Endothelial cell of umbilical vein (primary cell): ENCODE measurements at regions not wholly inside any gene's neighbourhood (a gene's known extent, or its start where the extent isn't known, plus 50 kb on each side); places are given as distances from the start of the nearest gene placed in this dataset.

Source experiments
- BruUV-seq: library from RNA; stranded (reverse); fragments of 400-500 nt; replicated peaks from 2 replicates; lab custom pipeline; 2021; lab: Mats Ljungman, UMichigan
- CTCF ChIA-PET: fragments of 300-600, 350-600 bp; sonication (Branson Sonifier 250); formaldehyde crosslinking; loops from one replicate; lab custom pipeline; 2021; ENCODE audit warnings: antibody characterized with exemption, inconsistent platforms; lab: Charles Lee
- POLR2A ChIA-PET: fragments of 300-600, 350-600 bp; sonication (Branson Sonifier 250); formaldehyde crosslinking; loops from one replicate; lab custom pipeline; 2021; ENCODE audit warnings: antibody characterized with exemption, inconsistent platforms; lab: Charles Lee
- DNase-seq: peaks from one replicate; pipeline ENCODE4 v3.0.0-alpha.2; 2011; ENCODE audit warnings: low read depth, low spot score
- FAIRE-seq: peaks from 2 replicates; lab custom pipeline; 2011; peaks lifted over from hg19 to GRCh38; lab: Jason Lieb, UNC
- H2AFZ ChIP-seq: 2 replicates; pipeline ENCODE4 v1.6.0; 2012; ENCODE audit warnings: low read depth, low read length, control low read depth, inconsistent platforms
- H3K27ac ChIP-seq: 2 replicates; pipeline ENCODE4 v1.5.1; 2011; ENCODE audit warnings: low read depth, mild to moderate bottlenecking, control low read depth, low read length, moderate library complexity; ENCODE audit not compliant: insufficient read depth
- H3K27me3 ChIP-seq, 2 experiments: 2 replicates each; pipeline versions ENCODE4 v1.6.0 to v1.6.1; 2011; ENCODE audit warnings: low read length in 2 of 2, mixed read lengths in 1 of 2; ENCODE audit not compliant: control insufficient read depth in 2 of 2, insufficient read depth in 2 of 2
- H3K36me3 ChIP-seq, 2 experiments: 2 replicates in 1 of 2; 3 replicates in 1 of 2; pipeline ENCODE4 v1.5.1; 2011; ENCODE audit warnings: low read length in 2 of 2, mild to moderate bottlenecking in 1 of 2, moderate library complexity in 1 of 2; ENCODE audit not compliant: control insufficient read depth in 2 of 2, insufficient read depth in 2 of 2; ENCODE audit errors: extremely low read depth in 1 of 2
- H3K4me1 ChIP-seq: 3 replicates; pipeline ENCODE4 v1.5.1; 2011; ENCODE audit warnings: mild to moderate bottlenecking, low read length; ENCODE audit not compliant: control insufficient read depth, insufficient read depth; ENCODE audit errors: extremely low read depth
- H3K4me2 ChIP-seq: 2 replicates; pipeline ENCODE4 v1.6.1; 2011; ENCODE audit warnings: low read length, control low read depth, mixed read lengths; ENCODE audit not compliant: insufficient read depth
- H3K4me3 ChIP-seq, 3 experiments: fragments of 200-600 bp in 1 of 3; sonication (generic), shearing (Covaris generic) in 1 of 3; replicated peaks in 1 of 3; 2 replicates each; pipeline ENCODE4 v1.5.1; 2011 to 2016; ENCODE audit warnings: control low read depth in 3 of 3, low read length in 3 of 3, mild to moderate bottlenecking in 2 of 3, inconsistent platforms in 1 of 3, low read depth in 1 of 3, moderate library complexity in 1 of 3; ENCODE audit not compliant: insufficient read depth in 1 of 3
- H3K79me2 ChIP-seq: 2 replicates; pipeline ENCODE4 v1.6.0; 2012; ENCODE audit warnings: low read length, inconsistent platforms; ENCODE audit not compliant: control insufficient read depth, insufficient read depth
- H3K9ac ChIP-seq: replicated peaks from 2 replicates; pipeline ENCODE3; 2011; ENCODE audit warnings: low read length, control low read depth; ENCODE audit not compliant: insufficient read depth; ENCODE audit errors: extremely low read depth
- H3K9me1 ChIP-seq: replicated peaks from 3 replicates; pipeline ENCODE4 v1.6.0; 2011; ENCODE audit warnings: mild to moderate bottlenecking, low read length; ENCODE audit not compliant: control insufficient read depth, insufficient read depth; ENCODE audit errors: extremely low read depth
- H3K9me3 ChIP-seq: replicated peaks from 2 replicates; pipeline ENCODE4 v1.5.1; 2012; ENCODE audit warnings: low read length, inconsistent platforms; ENCODE audit not compliant: control insufficient read depth, insufficient read depth
- H4K20me1 ChIP-seq: replicated peaks from 2 replicates; pipeline ENCODE3; 2011; ENCODE audit warnings: mild to moderate bottlenecking, low read length; ENCODE audit not compliant: control insufficient read depth, insufficient read depth; ENCODE audit errors: extremely low read depth
- EZH2 ChIP-seq: IDR thresholded peaks from 2 replicates; pipeline ENCODE4 v1.6.1; 2012; ENCODE audit warnings: borderline replicate concordance, low read depth, mild to moderate bottlenecking, moderate library complexity, low read length, inconsistent platforms; ENCODE audit not compliant: severe bottlenecking
- FOS ChIP-seq: IDR thresholded peaks from 2 replicates; pipeline ENCODE4 v1.6.1; 2011; ENCODE audit warnings: mild to moderate bottlenecking, low read length, moderate library complexity, borderline replicate concordance; ENCODE audit not compliant: insufficient read depth
- GATA2 ChIP-seq: IDR thresholded peaks from 2 replicates; pipeline ENCODE4 v1.7.0; 2011; ENCODE audit warnings: low read depth, mild to moderate bottlenecking, moderate library complexity, mixed read lengths, low read length; ENCODE audit not compliant: insufficient read length, insufficient read depth
- JUN ChIP-seq: IDR thresholded peaks from 2 replicates; pipeline ENCODE4 v1.6.1; 2011; ENCODE audit warnings: borderline replicate concordance, low read depth; ENCODE audit not compliant: insufficient read length, insufficient read depth
- MYC ChIP-seq: IDR thresholded peaks from one replicate; pipeline ENCODE4 v1.6.1; 2011; ENCODE audit warnings: mild to moderate bottlenecking, low read depth, low read length
- POLR2A ChIP-seq: IDR thresholded peaks from 2 replicates; pipeline ENCODE4 v1.6.1; 2012; ENCODE audit warnings: low read depth, mild to moderate bottlenecking, control low read depth, low read length
- POLR2AphosphoS5 ChIP-seq: IDR thresholded peaks from 2 replicates; pipeline ENCODE4 v1.6.1; 2012; ENCODE audit warnings: low read depth, mild to moderate bottlenecking, control low read depth, low read length, moderate library complexity; ENCODE audit not compliant: insufficient read depth
- dilution Hi-C: fragments of 300-500 bp; cut with MboI; formaldehyde crosslinking; loops from one replicate; pipeline ENCODE4 v1.15.0; 2019; ENCODE audit warnings: low sequenced_read_pairs; ENCODE audit not compliant: extremely low pct_ligation_motif_present
- intact Hi-C: fragments of 100-400 bp; cut with micrococcal nuclease; formaldehyde crosslinking; loops from one replicate; pipeline ENCODE4 v1.10.0; 2022
- TF ChIP-seq, protein P1 (sequence below), 2 donors: IDR thresholded peaks; 1 replicate in 1 of 2; 2 replicates in 1 of 2; pipeline ENCODE4 v1.5.1; 2011; ENCODE audit warnings: low read length in 2 of 2, mild to moderate bottlenecking in 2 of 2, moderate library complexity in 2 of 2, control low read depth in 1 of 2, inconsistent platforms in 1 of 2, low read depth in 1 of 2; ENCODE audit not compliant: insufficient read depth in 1 of 2; ENCODE audit errors: extremely low read depth in 1 of 2
- TF ChIP-seq, protein P2 (sequence below): IDR thresholded peaks from 2 replicates; pipeline ENCODE4 v1.6.1; 2011; ENCODE audit not compliant: insufficient read depth, insufficient read length

DNA sequence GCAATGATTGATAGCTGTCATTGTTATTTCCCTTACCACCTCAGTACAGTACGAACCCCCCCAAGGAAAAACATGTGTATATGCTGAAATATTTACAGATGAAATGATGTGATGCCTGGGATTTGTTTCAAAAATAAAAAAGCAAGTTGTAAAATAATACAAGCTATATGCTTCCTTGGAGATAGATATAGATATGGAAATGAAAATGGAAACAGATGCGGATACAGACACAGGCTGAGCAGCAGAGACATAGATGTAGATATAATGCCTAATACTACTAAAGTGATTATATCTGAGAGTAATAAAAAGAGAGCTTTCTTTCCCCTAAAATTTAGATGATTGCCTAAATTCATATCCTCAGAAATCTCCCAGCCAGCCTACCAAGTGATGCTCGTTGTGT, 127.5 kb upstream of the TNPO1 start:
- Histone ChIP-seq H3K9me1 (no peaks in the 10 kb centered on the region), H2AFZ (no peak overlapping the region), H3K27ac (no peak overlapping the region), H3K9ac (no peak overlapping the region), H3K9me3 (no peaks in the 10 kb centered on the region), H3K36me3 (no peaks in the 10 kb centered on the region), H3K4me1 (no peaks in the 10 kb centered on the region), H4K20me1 (no peaks in the 10 kb centered on the region), H3K79me2 (no peaks in the 10 kb centered on the region), H3K4me3 (no peak overlapping the region), H3K27me3 (peaks cover 2% of the 10 kb centered on the region in 2 experiments), H3K4me2 (no peak overlapping the region)
- FAIRE-seq = no peak
- ChIA-PET CTCF (interaction anchor here (1.9 kb wide), 1 partner anchor 78 kb away, joined by 5 read pairs; no protein-coding TSS in a partner anchor), POLR2A (no interaction called here)
- intact Hi-C loops (no loop called here), dilution Hi-C loops (no loop called here)
- TF ChIP-seq GATA2 (no peak), MYC (no peak), POLR2A (no peak), FOS (no peak), POLR2AphosphoS5 (no peak), EZH2 (no peak), JUN (no peak)
- TF ChIP-seq, protein P1, sequence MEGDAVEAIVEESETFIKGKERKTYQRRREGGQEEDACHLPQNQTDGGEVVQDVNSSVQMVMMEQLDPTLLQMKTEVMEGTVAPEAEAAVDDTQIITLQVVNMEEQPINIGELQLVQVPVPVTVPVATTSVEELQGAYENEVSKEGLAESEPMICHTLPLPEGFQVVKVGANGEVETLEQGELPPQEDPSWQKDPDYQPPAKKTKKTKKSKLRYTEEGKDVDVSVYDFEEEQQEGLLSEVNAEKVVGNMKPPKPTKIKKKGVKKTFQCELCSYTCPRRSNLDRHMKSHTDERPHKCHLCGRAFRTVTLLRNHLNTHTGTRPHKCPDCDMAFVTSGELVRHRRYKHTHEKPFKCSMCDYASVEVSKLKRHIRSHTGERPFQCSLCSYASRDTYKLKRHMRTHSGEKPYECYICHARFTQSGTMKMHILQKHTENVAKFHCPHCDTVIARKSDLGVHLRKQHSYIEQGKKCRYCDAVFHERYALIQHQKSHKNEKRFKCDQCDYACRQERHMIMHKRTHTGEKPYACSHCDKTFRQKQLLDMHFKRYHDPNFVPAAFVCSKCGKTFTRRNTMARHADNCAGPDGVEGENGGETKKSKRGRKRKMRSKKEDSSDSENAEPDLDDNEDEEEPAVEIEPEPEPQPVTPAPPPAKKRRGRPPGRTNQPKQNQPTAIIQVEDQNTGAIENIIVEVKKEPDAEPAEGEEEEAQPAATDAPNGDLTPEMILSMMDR (IDR thresholded peaks at IDR 0.05; ENCODE audit: extremely low read depth in 1 of 2, insufficient read depth in 1 of 2, low read depth in 1 of 2, low read length in 2 of 2) = no peak
- TF ChIP-seq, protein P2, sequence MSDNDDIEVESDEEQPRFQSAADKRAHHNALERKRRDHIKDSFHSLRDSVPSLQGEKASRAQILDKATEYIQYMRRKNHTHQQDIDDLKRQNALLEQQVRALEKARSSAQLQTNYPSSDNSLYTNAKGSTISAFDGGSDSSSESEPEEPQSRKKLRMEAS = no peak
- BruUV-seq = no TSS peak
- DNase-seq = no peak
